Effector CD8-positive, alpha-beta T cell (primary cell): ENCODE measurements at regions not wholly inside any gene's neighbourhood (a gene's known extent, or its start where the extent isn't known, plus 50 kb on each side); places are given as distances from the start of the nearest gene placed in this dataset.

Source experiments
- DNase-seq: peaks from one replicate; lab custom pipeline; 2025; lab: John Stamatoyannopoulos, UW

GRCh38 chr6:166751051-166751595 lies 124.1 kb upstream of the RPS6KA2 start:
- no peak for DNase-seq

- DNase-seq, result no peak
Measured at GRCh38 chr6:166750108-166750793, 123.2 kb upstream of the RPS6KA2 start.

- DNase-seq, result no peak
Measured at GRCh38 chr6:166749666-166750065, 122.6 kb upstream of the RPS6KA2 start.

GRCh38 chr6:166747644-166748595 lies 120.9 kb upstream of the RPS6KA2 start:
- no peak for DNase-seq

GRCh38 chr6:166745801-166746668 lies 119.0 kb upstream of the RPS6KA2 start:
- no peak for DNase-seq

GRCh38 chr6:166744223-166745134 lies 117.4 kb upstream of the RPS6KA2 start:
- no peak for DNase-seq

GRCh38 chr6:166743406-166744222 lies 116.6 kb upstream of the RPS6KA2 start:
- no peak for DNase-seq

- no peak for DNase-seq
Measured at GRCh38 chr6:166742981-166743380, 115.9 kb upstream of the RPS6KA2 start.

- DNase-seq, result no peak
Measured at GRCh38 chr6:166739976-166740318, 112.9 kb upstream of the RPS6KA2 start.

GRCh38 chr6:166739117-166739975 lies 112.3 kb upstream of the RPS6KA2 start:
- no peak for DNase-seq

GRCh38 chr6:166738386-166739116 lies 111.5 kb upstream of the RPS6KA2 start:
- DNase-seq, result no peak

- DNase-seq, result no peak
Measured at GRCh38 chr6:166737261-166737660, 110.2 kb upstream of the RPS6KA2 start.

GRCh38 chr6:166736634-166737033 lies 109.6 kb upstream of the RPS6KA2 start:
- DNase-seq, result no peak

- DNase-seq, result no peak
Measured at GRCh38 chr6:166733900-166734299, 106.8 kb upstream of the RPS6KA2 start.

GRCh38 chr6:166729658-166730057 lies 102.6 kb upstream of the RPS6KA2 start:
- DNase-seq, result no peak

GRCh38 chr6:166728884-166729530 lies 102.0 kb upstream of the RPS6KA2 start:
- no peak for DNase-seq

- no peak for DNase-seq
Measured at GRCh38 chr6:166726201-166726600, 99.2 kb upstream of the RPS6KA2 start.

- no peak for DNase-seq
Measured at GRCh38 chr6:166725571-166725970, 98.5 kb upstream of the RPS6KA2 start.
